AG08395 (cell line): ENCODE measurements at regions not wholly inside any gene's neighbourhood (a gene's known extent, or its start where the extent isn't known, plus 50 kb on each side); places are given as distances from the start of the nearest gene placed in this dataset.
"Not testable (repeated sequence)": the region's sequence is repeated elsewhere in the genome, so short reads cannot be mapped to it uniquely, and the experiment has no call there.

Experiments
- DNase-seq: peaks from one replicate; pipeline ENCODE4 v3.0.0; 2012; ENCODE audit warnings: mixed read lengths, low spot score

DNA sequence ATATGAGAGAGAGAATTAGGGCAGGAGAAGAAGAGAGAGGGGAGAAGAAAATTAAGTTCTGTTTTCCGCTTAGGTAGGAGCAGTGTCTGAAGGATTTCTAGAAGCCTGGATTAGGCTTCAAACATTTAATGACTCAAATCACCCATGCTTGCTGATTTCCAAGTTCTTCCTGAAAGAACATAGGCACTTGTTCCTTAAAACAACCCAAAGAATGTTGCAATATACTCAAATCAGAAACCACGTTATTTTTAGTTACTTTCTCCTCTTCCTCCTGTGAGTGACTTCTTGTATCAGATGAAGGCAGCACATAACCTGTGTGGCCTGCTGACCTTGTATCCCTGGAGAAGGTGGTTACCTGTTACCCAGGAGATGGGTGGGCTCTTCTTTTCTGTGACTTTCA lies 351.5 kb upstream of the KLF4 start:
- DNase-seq = no peak

DNA sequence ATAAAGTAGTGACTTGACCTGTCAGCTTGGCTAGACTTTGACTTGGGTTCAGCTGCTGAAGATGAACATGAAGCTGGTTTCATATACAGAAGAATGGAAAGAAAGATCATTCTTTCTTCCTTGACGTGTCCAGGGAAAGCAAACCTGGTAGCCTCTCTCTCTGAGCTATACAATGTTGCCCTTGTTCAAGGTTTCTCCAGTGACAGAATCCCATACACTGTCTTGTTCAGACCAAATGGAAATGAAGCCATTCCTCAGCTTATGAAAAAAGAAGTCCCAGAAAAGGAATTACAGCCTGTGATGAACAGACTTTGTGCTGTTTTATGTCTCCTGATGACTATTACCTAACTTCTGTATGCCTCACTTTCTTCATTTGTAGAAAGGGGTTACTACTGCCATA lies 349.8 kb upstream of the KLF4 start:
- DNase-seq = no peak

- no peak for DNase-seq
These were observed 349.2 kb upstream of the KLF4 start for GRCh38 chr9:107838766-107839165.

- no peak for DNase-seq
These were observed 346.7 kb upstream of the KLF4 start for GRCh38 chr9:107836300-107836699.

DNA sequence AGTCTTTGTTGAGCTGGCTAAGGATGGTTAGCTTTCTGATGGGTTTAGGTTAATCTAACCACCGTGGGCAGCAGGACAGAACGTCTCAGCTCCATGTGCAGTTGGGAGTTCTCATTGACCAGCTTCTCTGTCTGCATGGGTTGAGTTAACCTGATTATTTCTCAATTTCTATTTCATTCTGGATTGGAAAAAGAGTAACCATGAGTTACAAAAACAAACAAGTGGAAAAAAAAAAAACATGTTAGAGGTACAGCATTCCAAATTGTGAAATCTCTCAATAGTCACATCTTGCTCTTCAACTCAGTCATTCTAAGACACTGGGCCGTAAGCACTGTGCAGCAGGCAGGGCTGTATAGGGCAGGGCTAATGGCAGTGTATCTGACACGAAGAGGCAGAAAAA lies 343.7 kb upstream of the KLF4 start:
- peak; percentile 18 for DNase-seq

GRCh38 chr9:107832871-107833270 lies 343.3 kb upstream of the KLF4 start:
- DNase-seq = no peak

- DNase-seq = no peak
These were observed 340.9 kb upstream of the KLF4 start for GRCh38 chr9:107830479-107830878.

DNA sequence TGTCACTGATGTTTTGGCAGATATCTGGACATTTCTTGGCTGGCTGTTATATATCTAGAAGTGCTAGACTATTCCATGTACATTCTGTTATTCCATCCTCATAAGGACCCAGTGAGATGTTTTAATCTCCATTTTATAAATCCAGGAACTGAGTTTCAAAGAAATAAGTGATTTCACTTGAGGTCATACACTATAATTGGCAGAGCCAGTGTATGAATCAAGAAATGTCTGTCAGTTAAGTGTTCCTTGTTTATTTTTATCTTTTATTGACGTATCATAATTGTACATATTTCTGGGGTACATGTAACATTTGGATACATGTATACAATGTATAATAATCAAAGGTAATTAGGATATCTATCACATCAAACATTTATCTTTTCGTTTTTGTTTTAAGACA lies 338.3 kb upstream of the KLF4 start:
- DNase-seq = no peak

GRCh38 chr9:107827304-107827703 lies 337.7 kb upstream of the KLF4 start:
- no peak for DNase-seq

- DNase-seq = not testable (repeated sequence)
These were observed 337.1 kb upstream of the KLF4 start for GRCh38 chr9:107826688-107826983.

DNA sequence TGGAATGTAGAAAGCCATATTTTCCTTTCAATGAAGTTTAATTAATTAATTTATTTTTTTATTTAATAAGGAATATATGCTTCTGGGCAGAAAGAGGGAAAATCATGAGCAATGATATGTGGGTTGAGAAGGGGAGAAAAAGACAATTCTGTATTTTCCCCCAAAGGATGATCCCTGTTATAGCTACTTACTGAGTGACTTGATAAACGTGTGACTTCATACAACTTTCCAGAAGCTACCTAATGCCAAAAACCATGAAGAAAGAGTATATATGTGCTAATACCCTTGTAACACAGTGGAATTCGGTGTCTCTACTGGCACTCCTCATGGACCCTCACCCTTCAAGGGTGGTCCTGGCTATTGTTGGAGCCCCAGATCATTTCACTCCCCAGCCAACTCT lies 335.0 kb upstream of the KLF4 start:
- DNase-seq = no peak

DNA sequence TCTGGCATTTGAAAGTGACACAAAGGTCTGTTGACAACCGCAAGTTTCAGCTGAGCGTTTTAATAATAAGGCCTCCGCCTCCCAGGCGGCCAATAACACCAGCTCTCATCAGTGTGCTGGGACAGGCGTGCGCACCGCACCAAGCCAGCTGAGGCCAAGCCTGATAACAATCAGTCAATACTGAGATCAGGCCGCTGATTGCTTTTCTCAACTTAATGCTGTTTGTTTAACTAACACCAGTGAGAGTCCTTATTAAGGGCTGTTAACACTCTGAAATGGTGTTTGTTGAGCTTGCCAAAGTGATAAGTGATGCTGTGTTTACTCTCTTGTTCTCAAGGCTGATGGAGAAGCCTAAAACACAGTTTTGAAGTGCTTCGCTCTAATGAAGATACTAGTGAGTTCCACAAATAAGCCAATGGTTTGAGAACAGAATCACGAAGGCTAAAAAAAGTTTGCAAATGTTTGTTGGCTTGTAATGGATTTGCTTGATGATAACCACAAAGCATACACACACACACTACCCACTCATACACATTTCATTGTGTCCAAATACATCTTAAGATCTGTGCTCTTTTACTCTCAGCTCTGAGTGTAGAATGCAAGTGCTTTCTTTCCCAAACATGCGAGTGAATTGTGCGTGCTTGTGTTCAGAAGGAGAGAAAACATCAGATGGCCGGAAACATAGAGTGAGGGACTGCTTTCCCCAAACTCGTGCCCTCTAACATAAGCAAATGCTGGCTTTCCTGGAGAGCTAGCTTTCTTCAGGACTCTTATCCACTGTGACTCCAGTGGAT lies 330.4 kb upstream of the KLF4 start:
- peak; percentile 8 for DNase-seq

GRCh38 chr9:107818503-107818829 lies 328.9 kb upstream of the KLF4 start:
- DNase-seq = not testable (repeated sequence)

GRCh38 chr9:107817595-107818502 lies 328.3 kb upstream of the KLF4 start:
- DNase-seq = not testable (repeated sequence)

GRCh38 chr9:107816561-107817021 lies 327.0 kb upstream of the KLF4 start:
- DNase-seq = no peak

- no peak for DNase-seq
These were observed 326.4 kb upstream of the KLF4 start for GRCh38 chr9:107815782-107816560.

- no peak for DNase-seq
These were observed 323.7 kb upstream of the KLF4 start for GRCh38 chr9:107813287-107813686.

- peak; percentile 21 for DNase-seq
These were observed 320.9 kb upstream of the KLF4 start for GRCh38 chr9:107810461-107810961.

DNA sequence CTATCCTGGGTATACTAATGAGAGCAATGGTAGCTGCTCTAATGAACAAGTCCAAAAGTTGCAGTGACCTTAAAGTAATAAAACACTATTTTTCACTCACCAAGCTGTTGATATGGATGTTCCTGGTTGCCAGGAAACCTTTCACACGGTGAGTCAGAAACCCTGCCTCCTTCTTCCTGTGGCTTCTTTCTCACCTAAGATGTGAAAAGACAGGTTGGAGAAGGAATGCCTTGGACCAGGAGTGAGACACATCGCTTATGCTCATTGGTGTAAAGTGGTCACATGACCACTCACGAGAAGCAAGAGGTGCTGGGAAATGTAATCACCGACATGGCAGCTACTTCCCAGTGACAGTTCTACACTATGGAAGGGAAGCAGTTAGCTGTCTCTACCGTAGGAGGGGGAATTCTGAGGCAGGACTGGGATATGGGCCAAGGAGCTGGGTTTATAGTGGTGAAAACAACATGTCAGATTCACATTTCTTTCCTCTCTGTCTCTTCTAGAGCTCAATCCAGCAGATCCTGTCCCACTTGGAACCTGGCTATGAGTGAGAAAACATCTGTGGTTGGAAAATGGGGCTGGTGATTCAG lies 320.4 kb upstream of the KLF4 start:
- DNase-seq = peak; percentile 43

DNA sequence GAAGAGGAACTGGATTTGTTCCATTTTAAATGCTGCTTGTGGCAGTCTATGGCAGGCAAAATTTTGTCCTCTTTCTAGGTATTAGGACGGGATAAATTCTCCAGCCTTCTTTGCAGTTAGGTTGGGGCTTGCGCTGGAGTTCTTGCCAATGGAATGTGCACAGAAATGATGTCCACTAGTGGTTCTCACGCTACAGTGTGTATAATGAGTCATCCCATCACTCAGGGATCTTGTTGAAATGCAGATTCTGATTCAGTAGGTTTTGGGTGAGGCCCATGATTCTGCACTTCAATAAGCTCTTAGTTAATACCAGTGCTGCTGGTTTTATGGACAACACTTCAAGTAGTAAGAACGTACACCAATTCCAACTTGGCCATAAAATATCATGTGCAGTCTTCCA lies 317.6 kb upstream of the KLF4 start:
- DNase-seq = peak; percentile 66

GRCh38 chr9:107805201-107805600 lies 315.6 kb upstream of the KLF4 start:
- DNase-seq = no peak

DNA sequence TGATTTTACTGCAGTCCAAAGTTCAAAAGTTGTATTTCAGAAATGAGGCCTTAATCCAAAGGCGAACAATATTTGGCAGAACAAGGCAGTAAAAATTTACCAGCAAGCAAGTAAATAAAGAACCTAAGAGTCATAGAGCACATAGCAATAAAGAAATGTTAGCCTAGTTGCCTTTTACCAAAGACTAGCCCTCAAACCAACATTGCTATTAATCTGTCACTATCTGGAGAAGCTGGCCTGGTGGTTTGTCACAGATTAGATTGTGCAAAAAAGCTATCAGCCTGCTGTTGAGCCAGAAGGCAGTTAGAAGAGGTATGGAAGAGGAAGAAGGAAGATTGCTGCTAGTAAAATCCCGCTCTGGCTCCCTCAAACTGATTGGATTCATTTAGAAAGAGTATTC lies 304.7 kb upstream of the KLF4 start:
- DNase-seq = no peak
